Bronchial epithelial cell (primary cell): ENCODE measurements at regions not wholly inside any gene's neighbourhood (a gene's known extent, or its start where the extent isn't known, plus 50 kb on each side); places are given as distances from the start of the nearest gene placed in this dataset.

Experiments
- DNase-seq: peaks from one replicate; pipeline ENCODE4 v3.0.0-alpha.2; 2010; ENCODE audit warnings: low read depth
- FAIRE-seq: peaks from 2 replicates; lab custom pipeline; 2011; peaks lifted over from hg19 to GRCh38; lab: Jason Lieb, UNC
- H3K27me3 ChIP-seq: 2 replicates; pipeline ENCODE4 v1.5.1; 2011; ENCODE audit warnings: low read length; ENCODE audit not compliant: control insufficient read depth, insufficient read depth
- H3K36me3 ChIP-seq: 2 replicates; pipeline ENCODE4 v1.5.1; 2011; ENCODE audit warnings: low read length; ENCODE audit not compliant: control insufficient read depth, insufficient read depth
- H3K4me3 ChIP-seq: 2 replicates; pipeline ENCODE4 v1.5.1; 2011; ENCODE audit warnings: mild to moderate bottlenecking, low read depth, low read length, control low read depth
- CTCF ChIP-seq: IDR thresholded peaks from 2 replicates; pipeline ENCODE4 v1.5.1; 2011; ENCODE audit warnings: mild to moderate bottlenecking, moderate library complexity, low read length, control low read depth, inconsistent platforms; ENCODE audit not compliant: insufficient read depth, severe bottlenecking

- H3K27me3 ChIP-seq = no peaks in the 10 kb centered on the region
- FAIRE-seq = no peak
- no peak for DNase-seq
- no peak for TF ChIP-seq CTCF
- H3K4me3 ChIP-seq = no peak overlapping the region
- no peaks in the 10 kb centered on the region for H3K36me3 ChIP-seq
Measured at GRCh38 chr12:127267128-127267527, 999.8 kb upstream of the TMEM132C start.

GRCh38 chr12:127268213-127268612 lies 998.8 kb upstream of the TMEM132C start:
- Histone ChIP-seq H3K36me3 (no peaks in the 10 kb centered on the region), H3K4me3 (no peak overlapping the region), H3K27me3 (no peaks in the 10 kb centered on the region)
- DNase-seq (no peak), FAIRE-seq (no peak)
- no peak for TF ChIP-seq CTCF

- FAIRE-seq = no peak
- Histone ChIP-seq H3K27me3 (no peaks in the 10 kb centered on the region), H3K36me3 (no peaks in the 10 kb centered on the region), H3K4me3 (no peak overlapping the region)
- no peak for TF ChIP-seq CTCF
- no peak for DNase-seq
Measured at GRCh38 chr12:127268706-127269425, 998.1 kb upstream of the TMEM132C start.

GRCh38 chr12:127270193-127270592 lies 996.8 kb upstream of the TMEM132C start:
- DNase-seq (peak; percentile 89), FAIRE-seq (no peak)
- no peaks in the 10 kb centered on the region for H3K36me3 ChIP-seq
- no peak for TF ChIP-seq CTCF
- H3K27me3 ChIP-seq = no peaks in the 10 kb centered on the region
- H3K4me3 ChIP-seq = no peak overlapping the region

GRCh38 chr12:127271776-127272175 lies 995.2 kb upstream of the TMEM132C start:
- no peaks in the 10 kb centered on the region for H3K27me3 ChIP-seq
- FAIRE-seq = peak; percentile 90
- no peak for DNase-seq
- no peak overlapping the region for H3K4me3 ChIP-seq
- H3K36me3 ChIP-seq = no peaks in the 10 kb centered on the region
- TF ChIP-seq CTCF = no peak

- no peak for TF ChIP-seq CTCF
- FAIRE-seq = peak; percentile 90
- H3K4me3 ChIP-seq = no peak overlapping the region
- H3K36me3 ChIP-seq = no peaks in the 10 kb centered on the region
- peak; percentile 95 for DNase-seq
- no peaks in the 10 kb centered on the region for H3K27me3 ChIP-seq
Measured at GRCh38 chr12:127272864-127273263, 994.1 kb upstream of the TMEM132C start.
